Cardiac muscle cell (in vitro differentiated cells and primary cell): ENCODE measurements at regions not wholly inside any gene's neighbourhood (a gene's known extent, or its start where the extent isn't known, plus 50 kb on each side); places are given as distances from the start of the nearest gene placed in this dataset.
"Not testable (repeated sequence)": the region's sequence is repeated elsewhere in the genome, so short reads cannot be mapped to it uniquely, and the experiment has no call there.

Experiments used
- DNase-seq, 2 donors: peaks; one replicate each; pipeline versions ENCODE4 v3.0.0 to v3.0.0-alpha.2; 2010 to 2017; ENCODE audit warnings: low read depth in 1 of 2, low spot score in 1 of 2
- H3K27ac ChIP-seq: fragments of 200-600 bp; sonication (generic); 2 replicates; pipeline ENCODE4 v1.5.1; 2016
- H3K27me3 ChIP-seq: fragments of 200-600 bp; sonication (generic); 2 replicates; pipeline ENCODE4 v1.6.0; 2016; ENCODE audit warnings: control low read depth
- H3K36me3 ChIP-seq: fragments of 200-600 bp; sonication (generic); 2 replicates; pipeline ENCODE4 v1.5.1; 2016; ENCODE audit warnings: control low read depth
- H3K4me1 ChIP-seq: fragments of 200-600 bp; sonication (generic); 2 replicates; pipeline ENCODE4 v1.8.1; 2017; ENCODE audit warnings: low read depth, mild to moderate bottlenecking, mixed run types
- H3K4me3 ChIP-seq: fragments of 200-600 bp; sonication (generic); 2 replicates; pipeline ENCODE4 v1.5.1; 2016; ENCODE audit warnings: mild to moderate bottlenecking
- H3K9me3 ChIP-seq: fragments of 200-600 bp; sonication (generic); 2 replicates; pipeline ENCODE4 v1.5.1; 2017; ENCODE audit warnings: low read depth, mild to moderate bottlenecking, control low read depth
- TF ChIP-seq, protein P1 (sequence below): IDR thresholded peaks from 2 replicates; pipeline ENCODE4 v1.5.1; 2012; ENCODE audit warnings: low read depth, mild to moderate bottlenecking, low read length

DNA sequence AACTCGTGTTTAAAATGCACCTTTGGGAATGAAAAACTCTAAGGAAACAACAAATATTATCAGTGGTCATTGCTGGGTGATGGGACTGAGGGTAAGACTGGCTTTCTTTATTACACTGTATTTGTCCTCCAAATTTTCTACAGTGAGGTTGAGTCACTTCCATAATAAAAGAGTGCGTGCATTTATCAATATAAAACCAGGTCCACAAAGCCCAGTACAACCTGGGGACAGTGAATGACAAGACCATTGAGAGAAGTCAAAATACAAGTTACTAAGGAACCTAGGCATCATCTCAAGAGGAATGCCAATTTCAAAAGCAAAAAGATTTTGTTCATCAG, 76.4 kb downstream of the MAGED4 start:
- TF ChIP-seq, protein P1, sequence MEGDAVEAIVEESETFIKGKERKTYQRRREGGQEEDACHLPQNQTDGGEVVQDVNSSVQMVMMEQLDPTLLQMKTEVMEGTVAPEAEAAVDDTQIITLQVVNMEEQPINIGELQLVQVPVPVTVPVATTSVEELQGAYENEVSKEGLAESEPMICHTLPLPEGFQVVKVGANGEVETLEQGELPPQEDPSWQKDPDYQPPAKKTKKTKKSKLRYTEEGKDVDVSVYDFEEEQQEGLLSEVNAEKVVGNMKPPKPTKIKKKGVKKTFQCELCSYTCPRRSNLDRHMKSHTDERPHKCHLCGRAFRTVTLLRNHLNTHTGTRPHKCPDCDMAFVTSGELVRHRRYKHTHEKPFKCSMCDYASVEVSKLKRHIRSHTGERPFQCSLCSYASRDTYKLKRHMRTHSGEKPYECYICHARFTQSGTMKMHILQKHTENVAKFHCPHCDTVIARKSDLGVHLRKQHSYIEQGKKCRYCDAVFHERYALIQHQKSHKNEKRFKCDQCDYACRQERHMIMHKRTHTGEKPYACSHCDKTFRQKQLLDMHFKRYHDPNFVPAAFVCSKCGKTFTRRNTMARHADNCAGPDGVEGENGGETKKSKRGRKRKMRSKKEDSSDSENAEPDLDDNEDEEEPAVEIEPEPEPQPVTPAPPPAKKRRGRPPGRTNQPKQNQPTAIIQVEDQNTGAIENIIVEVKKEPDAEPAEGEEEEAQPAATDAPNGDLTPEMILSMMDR, result no peak
- H3K4me1 ChIP-seq, result peaks cover 15% of the 10 kb centered on the region
- H3K9me3 ChIP-seq, result no peaks in the 10 kb centered on the region
- DNase-seq, result no peak
- peak overlapping the region; percentile 65 for H3K4me3 ChIP-seq
- H3K27me3 ChIP-seq, result no peaks in the 10 kb centered on the region
- no peaks in the 10 kb centered on the region for H3K36me3 ChIP-seq
- peak overlapping the region; percentile 97 for H3K27ac ChIP-seq

DNA sequence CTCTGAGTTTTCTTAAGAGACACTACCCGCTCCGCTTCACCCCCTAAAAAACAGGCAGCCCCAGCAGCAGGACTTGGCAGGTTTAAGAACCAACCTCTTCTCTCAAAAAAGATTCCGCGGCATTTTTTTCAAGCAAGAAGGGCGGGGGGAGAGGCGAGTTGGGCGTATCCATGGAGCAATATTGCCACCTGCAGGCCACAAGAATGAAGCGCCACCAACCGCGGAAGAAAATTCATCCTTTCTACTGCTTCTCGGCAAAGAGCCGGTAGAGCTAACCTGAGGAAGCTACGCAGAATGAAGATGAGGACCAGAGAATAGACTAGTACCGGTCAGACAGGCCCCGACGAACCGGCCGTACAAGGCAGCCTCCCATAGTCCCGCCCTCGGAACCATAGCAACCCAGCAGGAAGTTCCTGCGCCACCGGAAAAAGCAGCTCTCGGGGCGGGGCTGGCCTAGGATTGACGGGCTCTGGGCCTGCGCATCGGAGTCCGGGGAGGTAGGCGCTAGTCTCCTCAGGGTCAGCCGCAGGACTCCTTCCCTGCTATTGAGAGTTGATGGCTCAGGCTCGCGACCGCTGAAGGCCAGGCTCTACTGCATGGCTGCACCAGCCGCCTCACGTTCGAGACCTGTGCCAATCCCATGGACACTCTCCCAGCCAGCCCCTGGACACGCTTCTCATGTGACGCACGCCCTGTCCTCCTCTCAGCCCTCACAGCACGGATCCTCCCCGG, 76.9 kb downstream of the MAGED4 start:
- peak; percentile 91 to 92 for DNase-seq
- H3K4me1 ChIP-seq, result peaks cover 15% of the 10 kb centered on the region
- no peaks in the 10 kb centered on the region for H3K36me3 ChIP-seq
- H3K27ac ChIP-seq, result peak overlapping the region; percentile 97
- H3K27me3 ChIP-seq, result no peaks in the 10 kb centered on the region
- H3K4me3 ChIP-seq, result peak overlapping the region; percentile 65
- no peaks in the 10 kb centered on the region for H3K9me3 ChIP-seq
- TF ChIP-seq, protein P1, result peak; percentile 75

DNA sequence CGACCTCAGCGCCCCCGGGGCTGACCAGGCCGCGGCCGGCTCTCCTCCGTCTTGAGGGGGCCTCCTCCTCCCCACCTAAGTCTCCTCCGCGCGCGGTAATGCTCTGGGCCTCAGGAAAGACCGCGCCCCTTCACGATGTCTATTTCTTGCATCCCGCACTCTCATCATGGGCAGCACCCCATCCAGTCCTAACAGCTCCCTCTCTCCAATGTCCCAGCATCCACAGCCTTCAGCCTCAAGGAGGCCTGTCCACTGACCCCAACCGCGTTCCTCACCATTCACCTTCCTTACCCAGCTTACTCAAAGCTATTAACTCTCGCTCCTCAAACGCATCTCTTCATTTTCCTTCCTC, 77.5 kb downstream of the MAGED4 start:
- DNase-seq, result peak in 1 of 2 donors; percentile 1
- no peaks in the 10 kb centered on the region for H3K9me3 ChIP-seq
- peaks cover 15% of the 10 kb centered on the region for H3K4me1 ChIP-seq
- no peaks in the 10 kb centered on the region for H3K27me3 ChIP-seq
- peak overlapping the region; percentile 65 for H3K4me3 ChIP-seq
- H3K27ac ChIP-seq, result peak overlapping the region; percentile 97
- TF ChIP-seq, protein P1, result no peak
- no peaks in the 10 kb centered on the region for H3K36me3 ChIP-seq

DNA sequence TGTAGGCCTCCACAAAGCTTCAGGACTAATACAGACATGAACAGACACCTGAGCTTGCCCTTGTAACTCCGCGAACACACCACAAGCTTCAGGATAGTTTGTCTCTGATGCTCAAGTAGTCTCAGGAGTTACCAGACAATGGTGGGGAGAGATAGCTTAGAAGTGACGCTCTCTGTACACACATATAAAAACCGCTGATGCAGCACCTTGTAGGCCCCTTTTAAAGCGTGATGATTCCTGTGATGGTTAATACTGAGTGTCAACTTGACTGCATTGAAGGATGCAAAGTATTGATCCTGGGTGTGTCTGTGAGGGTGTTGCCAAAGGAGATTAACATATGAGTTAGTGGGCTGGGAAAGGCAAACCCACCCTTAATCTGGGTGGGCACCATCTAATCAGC, 78.7 kb downstream of the MAGED4 start:
- TF ChIP-seq, protein P1, result no peak
- no peaks in the 10 kb centered on the region for H3K36me3 ChIP-seq
- no peak overlapping the region for H3K27ac ChIP-seq
- DNase-seq, result no peak
- peaks cover 15% of the 10 kb centered on the region for H3K4me1 ChIP-seq
- no peak overlapping the region for H3K4me3 ChIP-seq
- H3K9me3 ChIP-seq, result no peaks in the 10 kb centered on the region
- no peaks in the 10 kb centered on the region for H3K27me3 ChIP-seq

DNA sequence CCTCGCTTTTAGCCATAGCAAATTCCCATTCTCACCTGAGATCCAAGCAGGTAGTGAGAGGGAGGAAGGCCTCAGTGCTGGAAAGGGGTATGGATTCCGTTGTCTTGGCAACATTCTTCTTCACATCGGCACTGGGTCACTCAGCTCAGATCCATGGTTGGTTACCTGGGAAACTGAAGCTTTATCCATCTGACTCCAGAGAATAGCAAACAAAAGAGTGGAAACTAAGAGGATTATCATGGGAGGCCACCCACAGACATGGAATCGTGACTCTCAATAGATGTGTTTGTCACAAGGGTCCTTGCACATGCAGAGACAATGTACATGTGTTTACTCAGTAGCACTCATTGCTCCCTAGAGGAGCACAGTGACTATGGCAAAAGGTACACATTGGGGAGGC, 81.0 kb downstream of the MAGED4 start:
- H3K4me3 ChIP-seq, result no peak overlapping the region
- H3K4me1 ChIP-seq, result peaks cover 13% of the 10 kb centered on the region
- TF ChIP-seq, protein P1, result no peak
- H3K9me3 ChIP-seq, result no peaks in the 10 kb centered on the region
- DNase-seq, result no peak
- no peak overlapping the region for H3K27ac ChIP-seq
- no peaks in the 10 kb centered on the region for H3K27me3 ChIP-seq
- no peaks in the 10 kb centered on the region for H3K36me3 ChIP-seq

DNA sequence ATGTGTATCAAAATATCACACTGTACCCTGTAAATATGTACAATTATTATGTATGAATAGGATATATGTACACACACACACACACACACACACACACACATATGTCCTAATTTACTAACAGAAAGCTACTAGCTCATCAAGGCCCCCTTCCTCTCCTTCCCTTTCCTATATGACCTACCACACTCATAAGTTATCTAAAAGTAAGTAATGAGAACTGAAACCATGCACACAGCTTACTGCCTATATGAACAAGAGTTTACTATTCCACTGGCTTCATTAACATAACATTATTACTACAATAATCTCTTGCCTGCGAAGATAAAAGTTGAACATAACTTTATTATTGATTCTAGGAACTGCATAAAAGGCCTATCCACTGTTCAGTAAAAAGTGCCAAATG, 83.8 kb downstream of the MAGED4 start:
- H3K9me3 ChIP-seq, H3K4me1 ChIP-seq, H3K4me3 ChIP-seq, H3K36me3 ChIP-seq, H3K27me3 ChIP-seq, DNase-seq, H3K27ac ChIP-seq: not testable (repeated sequence)
